Hepatocyte (in vitro differentiated cells): ENCODE measurements at regions not wholly inside any gene's neighbourhood (a gene's known extent, or its start where the extent isn't known, plus 50 kb on each side); places are given as distances from the start of the nearest gene placed in this dataset.

ENCODE experiments used
- CTCF ChIP-seq: fragments of 200-600 bp; sonication (generic); IDR thresholded peaks from 2 replicates; pipeline ENCODE4 v1.5.1; 2016; ENCODE audit warnings: antibody characterized with exemption, mild to moderate bottlenecking; ENCODE audit not compliant: poor library complexity
- EZH2 ChIP-seq: fragments of 200-600 bp; sonication (generic); IDR thresholded peaks from 2 replicates; pipeline ENCODE4 v1.6.1; 2016; ENCODE audit warnings: antibody characterized with exemption, mild to moderate bottlenecking, borderline replicate concordance
- EZH2phosphoT487 ChIP-seq: fragments of 200-600 bp; sonication (generic); IDR thresholded peaks from one replicate; pipeline ENCODE4 v1.6.1; 2018; ENCODE audit warnings: antibody characterized with exemption, mild to moderate bottlenecking, low read depth, moderate library complexity; ENCODE audit not compliant: unreplicated experiment, severe bottlenecking

DNA sequence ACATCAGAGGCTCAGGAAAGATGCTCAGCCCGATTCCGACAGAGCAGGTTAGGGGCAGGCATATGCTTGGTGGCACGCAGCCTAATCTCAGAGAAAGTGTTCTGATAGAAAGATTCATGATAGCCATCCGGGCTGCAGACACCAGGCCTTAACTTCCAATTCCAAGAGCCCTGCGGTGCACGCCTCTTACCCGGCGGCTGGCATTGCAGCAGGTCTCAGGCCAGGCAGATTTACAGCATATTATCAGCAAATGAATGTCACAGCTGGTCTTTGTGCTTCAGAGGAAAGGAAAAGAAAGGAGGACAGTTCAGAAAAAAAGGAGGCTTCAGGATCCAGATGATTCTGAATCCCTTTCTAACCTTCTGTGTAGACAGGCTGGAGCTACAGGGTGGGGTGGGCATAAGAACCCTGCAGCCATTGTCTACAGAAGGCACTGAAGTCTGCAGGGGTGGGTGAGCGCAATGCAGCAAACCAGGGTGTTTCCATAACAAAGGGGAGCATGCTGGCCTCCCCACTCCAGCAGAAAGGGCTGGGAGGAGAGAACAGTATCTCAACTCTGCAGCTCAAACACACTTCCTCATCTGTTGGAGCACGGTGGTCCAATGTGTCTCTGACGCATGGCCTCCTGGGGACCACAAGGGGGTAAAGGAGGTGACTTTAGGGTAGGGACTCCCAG is 277.4 kb upstream of the XYLT1 start:
- no peak for TF ChIP-seq CTCF
- no peak for TF ChIP-seq EZH2
- no peak for TF ChIP-seq EZH2phosphoT487
